PC-3 (cell line): ENCODE measurements at regions not wholly inside any gene's neighbourhood (a gene's known extent, or its start where the extent isn't known, plus 50 kb on each side); places are given as distances from the start of the nearest gene placed in this dataset.

ENCODE experiments used
- ATAC-seq: fragments of 200-7000 bp; cut with Tn5 transposase; 2 replicates; pipeline ENCODE4 v1.9.1; 2020; ENCODE audit warnings: mild to moderate bottlenecking, moderate library complexity
- BruUV-seq: library from RNA; stranded (reverse); fragments of 400-500 nt; replicated peaks from 2 replicates; lab custom pipeline; 2021; lab: Mats Ljungman, UMichigan
- CTCF ChIA-PET: fragments of 300-600 bp; sonication (Branson Sonifier 250); formaldehyde crosslinking; loops from one replicate; lab custom pipeline; 2022; ENCODE audit warnings: antibody characterized with exemption; lab: Charles Lee
- POLR2A ChIA-PET: fragments of 300-600 bp; sonication (Branson Sonifier 250); formaldehyde crosslinking; loops from one replicate; lab custom pipeline; 2022; ENCODE audit warnings: antibody characterized with exemption; ENCODE audit not compliant: unreplicated experiment; lab: Charles Lee
- DNase-seq: peaks from one replicate; pipeline ENCODE4 v3.0.0-alpha.2; 2015
- H2AFZ ChIP-seq: fragments of 300-600 bp; sonication (generic); 2 replicates; pipeline ENCODE4 v1.6.0; 2016; ENCODE audit warnings: antibody characterized with exemption, low read length
- H3F3A ChIP-seq: fragments of 300-600 bp; sonication (generic); one replicate; pipeline ENCODE4 v1.6.0; 2017; ENCODE audit warnings: antibody characterized with exemption, low read length, control low read depth, mild to moderate bottlenecking; ENCODE audit not compliant: unreplicated experiment
- H3K27ac ChIP-seq: fragments of 300-600 bp; sonication (generic); 2 replicates; pipeline ENCODE4 v1.5.1; 2016; ENCODE audit warnings: mild to moderate bottlenecking, low read length
- H3K27me3 ChIP-seq: fragments of 300-600 bp; sonication (generic); 2 replicates; pipeline ENCODE4 v1.6.1; 2016; ENCODE audit warnings: low read length, mixed read lengths
- H3K36me3 ChIP-seq: fragments of 300-600 bp; sonication (generic); 2 replicates; pipeline ENCODE4 v1.6.1; 2016; ENCODE audit warnings: low read depth, mixed run types, low read length, mixed read lengths
- H3K4me1 ChIP-seq: fragments of 300-600 bp; sonication (generic); 2 replicates; pipeline ENCODE4 v1.5.1; 2016; ENCODE audit warnings: low read length; ENCODE audit not compliant: insufficient read depth
- H3K4me2 ChIP-seq: fragments of 300-600 bp; sonication (generic); 2 replicates; pipeline ENCODE4 v1.6.0; 2016; ENCODE audit warnings: low read length
- H3K4me3 ChIP-seq: fragments of 300-600 bp; sonication (generic); 2 replicates; pipeline ENCODE4 v1.5.1; 2016; ENCODE audit warnings: mild to moderate bottlenecking, low read length, mixed read lengths
- H3K79me2 ChIP-seq: fragments of 300-600 bp; sonication (generic); 2 replicates; pipeline ENCODE4 v1.6.1; 2017; ENCODE audit warnings: low read length, mixed read lengths
- H3K9ac ChIP-seq: fragments of 300-600 bp; sonication (generic); 2 replicates; pipeline ENCODE4 v1.6.0; 2016; ENCODE audit warnings: mild to moderate bottlenecking, low read length
- H3K9me2 ChIP-seq: fragments of 300-600 bp; sonication (generic); replicated peaks from 2 replicates; pipeline ENCODE4 v1.6.1; 2016; ENCODE audit warnings: mixed run types, low read length, mixed read lengths
- H3K9me3 ChIP-seq: fragments of 300-600 bp; sonication (generic); 2 replicates; pipeline ENCODE4 v1.6.1; 2016; ENCODE audit warnings: low read length, mixed read lengths
- H4K20me1 ChIP-seq: fragments of 300-600 bp; sonication (generic); 2 replicates; pipeline ENCODE4 v1.6.1; 2016; ENCODE audit warnings: low read length, mixed read lengths
- CTCF ChIP-seq: fragments of 300-600 bp; sonication (generic); conservative IDR thresholded peaks from 2 replicates; pipeline ENCODE4 v1.5.1; 2017; ENCODE audit warnings: antibody characterized with exemption, low read depth, mild to moderate bottlenecking, low read length
- EZH2 ChIP-seq: fragments of 300-600 bp; sonication (generic); IDR thresholded peaks from one replicate; pipeline ENCODE4 v1.6.1; 2017; ENCODE audit warnings: antibody characterized with exemption, mild to moderate bottlenecking, low read length; ENCODE audit not compliant: unreplicated experiment
- EZH2phosphoT487 ChIP-seq: fragments of 300-600 bp; sonication (generic); IDR thresholded peaks from 2 replicates; pipeline ENCODE4 v1.6.1; 2018; ENCODE audit warnings: mild to moderate bottlenecking, antibody characterized with exemption, low read length, borderline replicate concordance
- intact Hi-C: fragments of 100-400 bp; cut with micrococcal nuclease; formaldehyde crosslinking; loops from 2 replicates; pipeline ENCODE4 v1.9.0; 2023

- Histone ChIP-seq H3K27me3 (no peaks in the 10 kb centered on the region), H3K79me2 (no peaks in the 10 kb centered on the region), H2AFZ (no peak overlapping the region), H3K4me2 (peak overlapping the region; percentile 68), H3K9ac (peak overlapping the region; percentile 49; the same call in 1 of the 2 replicates), H3K36me3 (no peaks in the 10 kb centered on the region), H3K9me2 (no peaks in the 10 kb centered on the region), H3K4me3 (0 out of 2 replicates have a peak overlapping the region, but pooled peaks have one; percentile 5), H3K9me3 (no peaks in the 10 kb centered on the region), H4K20me1 (no peaks in the 10 kb centered on the region), H3F3A (no peaks in the 10 kb centered on the region), H3K4me1 (peaks cover 19% of the 10 kb centered on the region), H3K27ac (peak overlapping the region; percentile 86)
- ChIA-PET POLR2A (no interaction called here), CTCF (no interaction called here)
- intact Hi-C loops, result no loop called here
- ATAC-seq, result no peak
- TF ChIP-seq EZH2 (no peak), CTCF (no peak), EZH2phosphoT487 (no peak)
- DNase-seq, result peak; percentile 80
- no TSS peak for BruUV-seq
Observed at GRCh38 chr1:29789221-29789909, 553.0 kb downstream of the PTPRU start.

GRCh38 chr1:29786791-29787732 lies 550.7 kb downstream of the PTPRU start:
- H3K36me3 ChIP-seq, result no peaks in the 10 kb centered on the region
- H3K9ac ChIP-seq, result no peak overlapping the region
- no peak overlapping the region for H3K27ac ChIP-seq
- H3K79me2 ChIP-seq, result no peaks in the 10 kb centered on the region
- H3K4me2 ChIP-seq, result no peak overlapping the region
- no peaks in the 10 kb centered on the region for H3K9me3 ChIP-seq
- H3K27me3 ChIP-seq, result peaks cover 11% of the 10 kb centered on the region; the same call in 1 of the 2 replicates
- H3F3A ChIP-seq, result no peaks in the 10 kb centered on the region
- peaks cover 19% of the 10 kb centered on the region for H3K4me1 ChIP-seq
- intact Hi-C loops, result no loop called here
- no peak overlapping the region for H2AFZ ChIP-seq
- ChIA-PET POLR2A (no interaction called here), CTCF (no interaction called here)
- no peak for DNase-seq
- no TSS peak for BruUV-seq
- H4K20me1 ChIP-seq, result no peaks in the 10 kb centered on the region
- no peak overlapping the region for H3K4me3 ChIP-seq
- TF ChIP-seq EZH2phosphoT487 (no peak), EZH2 (no peak), CTCF (no peak)
- no peak for ATAC-seq
- no peaks in the 10 kb centered on the region for H3K9me2 ChIP-seq
